HCEC 1CT (cell line): ENCODE measurements at regions not wholly inside any gene's neighbourhood (a gene's known extent, or its start where the extent isn't known, plus 50 kb on each side); places are given as distances from the start of the nearest gene placed in this dataset.
"Not testable (repeated sequence)": the region's sequence is repeated elsewhere in the genome, so short reads cannot be mapped to it uniquely, and the experiment has no call there.

Experiments used
- DNase-seq: peaks from one replicate; pipeline ENCODE4 v3.0.0-alpha.2; 2017

DNA sequence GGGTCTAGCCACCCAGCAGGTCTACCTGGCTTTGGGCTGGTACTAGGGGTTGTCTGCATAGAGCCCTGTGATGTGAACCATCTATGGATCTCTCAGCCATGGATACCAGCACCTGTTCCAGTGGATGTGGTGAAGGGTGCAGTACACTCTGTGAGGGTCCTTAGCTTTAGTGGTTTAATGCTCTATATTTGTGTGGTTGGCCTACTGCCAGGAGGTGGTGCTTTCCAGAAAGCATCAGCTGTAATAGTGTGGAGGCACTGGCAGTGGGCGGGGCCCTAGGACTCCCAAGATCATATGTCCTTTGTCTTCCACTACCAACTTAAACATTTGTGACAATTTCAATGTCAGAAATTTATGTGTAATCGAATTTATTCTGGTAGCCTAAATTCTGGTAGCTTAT lies 1065.1 kb downstream of the RPIA start:
- not testable (repeated sequence) for DNase-seq

DNA sequence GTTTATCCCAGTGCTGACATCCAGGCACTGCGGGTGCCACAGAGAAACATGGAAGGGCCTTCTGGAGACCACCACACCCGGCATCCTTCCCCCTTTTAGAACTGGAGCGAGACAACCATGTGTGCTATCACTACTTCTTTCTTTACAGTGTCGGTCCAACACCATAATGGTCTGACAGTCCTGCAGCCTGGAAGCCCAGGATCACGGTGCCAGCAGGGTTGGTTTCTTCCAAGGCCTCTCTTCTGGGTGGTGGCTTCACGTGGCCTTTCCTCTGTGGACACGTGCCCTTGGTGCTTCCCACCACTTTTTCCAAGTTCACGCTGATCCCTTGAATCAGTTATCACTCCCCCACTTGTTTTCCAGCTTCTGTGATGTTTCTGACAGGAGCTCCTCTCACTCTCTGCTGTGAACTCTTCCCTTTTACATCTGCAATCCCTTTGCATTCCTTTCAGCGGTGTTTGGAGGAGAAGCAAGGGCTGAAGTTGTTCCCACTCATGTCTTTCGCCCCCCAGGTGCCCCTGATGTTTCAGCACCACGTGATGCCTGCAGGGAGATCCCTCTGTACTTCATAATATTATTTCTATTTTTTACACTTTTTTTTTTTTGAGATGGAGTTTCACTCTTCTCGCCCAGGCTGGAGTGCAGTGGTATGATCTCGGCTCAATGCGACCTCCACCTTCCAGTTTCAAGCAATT lies 1067.0 kb downstream of the RPIA start:
- not testable (repeated sequence) for DNase-seq

DNA sequence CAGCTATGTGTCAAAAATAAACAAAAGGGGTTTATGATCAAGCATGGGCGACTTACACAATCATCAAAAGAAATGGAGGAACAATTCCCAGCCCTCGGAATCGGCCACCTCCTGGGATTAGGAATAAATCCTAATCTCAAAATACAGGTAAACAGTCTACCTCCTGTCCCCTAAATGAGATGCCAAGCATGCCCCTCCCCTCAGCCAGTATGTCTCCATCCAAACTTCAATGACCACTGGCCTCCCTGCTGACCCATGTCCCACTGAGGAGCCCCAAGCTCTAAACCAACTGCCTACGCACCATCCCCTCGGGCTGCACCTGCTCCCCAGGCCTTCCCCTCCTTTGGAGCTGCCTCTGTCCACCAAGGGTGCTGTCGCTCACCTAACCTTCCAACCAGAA lies 1069.3 kb downstream of the RPIA start:
- not testable (repeated sequence) for DNase-seq

DNA sequence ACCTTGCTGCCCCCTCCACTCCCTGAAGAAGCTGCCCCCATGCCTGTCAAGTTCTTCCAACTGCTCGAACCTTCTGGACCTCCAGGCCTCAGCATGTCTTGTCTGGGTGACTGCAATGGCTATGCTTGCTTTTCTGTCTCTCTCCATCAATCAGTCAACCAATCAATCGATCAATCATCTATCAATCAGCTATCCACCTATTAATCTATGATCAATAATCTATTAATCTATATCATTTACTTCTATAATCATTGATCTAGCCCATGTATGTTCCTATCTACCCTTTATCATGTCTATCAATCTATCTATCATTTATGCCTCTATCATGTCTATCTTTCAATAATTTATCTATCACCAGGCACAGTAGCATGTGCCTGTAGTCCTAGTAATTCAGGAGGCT lies 1069.7 kb downstream of the RPIA start:
- not testable (repeated sequence) for DNase-seq

DNA sequence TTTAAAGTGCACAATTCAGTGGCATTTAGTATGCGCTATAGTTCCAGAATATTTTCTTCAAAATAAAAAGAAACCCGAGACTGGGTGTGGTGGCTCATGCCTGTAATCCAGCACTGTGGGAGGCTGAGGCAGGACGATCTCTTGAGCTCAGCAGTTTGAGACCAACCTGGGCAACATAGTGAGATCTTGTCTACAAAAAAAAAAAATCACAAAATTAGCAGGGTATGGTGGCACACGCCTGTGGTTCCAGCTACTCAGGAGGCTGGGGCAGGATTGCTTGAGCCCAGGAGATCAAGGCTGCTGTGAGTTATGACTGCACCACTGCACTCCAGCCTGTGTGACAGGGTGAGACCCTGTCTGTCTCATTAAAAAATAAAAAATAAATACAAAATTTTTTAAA lies 1070.4 kb downstream of the RPIA start:
- DNase-seq = not testable (repeated sequence)

DNA sequence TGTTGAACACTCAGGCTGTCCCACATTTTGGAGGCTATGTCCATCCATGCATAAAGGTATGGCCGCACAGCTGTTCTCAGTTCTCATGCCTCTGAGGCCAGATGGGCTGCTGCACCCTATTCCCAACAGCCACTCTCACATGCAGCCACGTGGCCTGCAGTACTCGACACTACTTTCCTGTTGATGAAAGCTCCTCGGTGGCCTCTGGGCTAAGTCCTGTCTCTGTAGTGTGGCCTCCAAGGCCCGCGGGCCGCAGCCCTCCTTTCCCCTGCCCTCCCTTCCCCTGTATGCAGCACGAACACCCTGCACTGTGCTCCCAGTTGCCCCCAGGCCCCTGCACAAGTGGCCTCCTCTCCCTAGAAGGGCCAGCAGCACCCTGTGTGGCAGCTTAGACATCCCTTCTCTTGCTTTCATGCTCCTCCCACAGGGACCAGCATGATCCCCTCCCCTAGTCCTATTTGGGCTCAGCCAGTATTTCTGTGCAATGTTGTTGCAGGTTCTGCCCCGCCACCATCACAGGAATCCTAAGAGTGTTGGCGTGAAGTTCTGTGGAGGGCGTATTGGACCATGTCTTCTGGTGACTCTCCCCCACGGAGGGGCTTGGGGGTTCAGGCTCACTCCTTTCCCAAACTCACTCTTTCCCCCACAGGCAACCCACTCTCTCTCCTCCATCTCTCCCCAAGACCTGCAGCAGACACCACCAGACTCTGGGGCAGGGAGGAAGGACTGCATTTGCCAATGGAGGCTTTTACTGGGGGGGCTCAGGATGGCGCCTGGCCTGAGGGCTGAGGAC lies 1071.2 kb downstream of the RPIA start:
- DNase-seq = not testable (repeated sequence)

DNA sequence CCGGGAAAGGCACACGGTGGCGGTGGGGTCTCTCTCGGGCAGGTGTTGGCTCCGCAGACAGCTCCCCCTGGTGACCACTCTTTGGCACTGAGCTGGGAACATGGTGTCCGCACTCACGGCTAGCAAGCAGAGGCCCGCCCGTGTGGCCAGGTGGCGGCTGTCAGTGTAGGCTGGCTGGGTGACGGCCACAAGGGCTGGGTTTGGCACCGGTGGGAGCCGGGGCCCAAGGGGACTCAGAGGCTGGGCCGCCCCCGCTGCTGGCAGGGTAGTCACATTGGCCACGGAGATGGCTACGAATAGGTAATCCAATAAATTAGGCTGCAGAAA lies 1071.7 kb downstream of the RPIA start:
- no peak for DNase-seq

GRCh38 chr2:89763581-89764485 lies 1072.4 kb downstream of the RPIA start:
- no peak for DNase-seq

DNA sequence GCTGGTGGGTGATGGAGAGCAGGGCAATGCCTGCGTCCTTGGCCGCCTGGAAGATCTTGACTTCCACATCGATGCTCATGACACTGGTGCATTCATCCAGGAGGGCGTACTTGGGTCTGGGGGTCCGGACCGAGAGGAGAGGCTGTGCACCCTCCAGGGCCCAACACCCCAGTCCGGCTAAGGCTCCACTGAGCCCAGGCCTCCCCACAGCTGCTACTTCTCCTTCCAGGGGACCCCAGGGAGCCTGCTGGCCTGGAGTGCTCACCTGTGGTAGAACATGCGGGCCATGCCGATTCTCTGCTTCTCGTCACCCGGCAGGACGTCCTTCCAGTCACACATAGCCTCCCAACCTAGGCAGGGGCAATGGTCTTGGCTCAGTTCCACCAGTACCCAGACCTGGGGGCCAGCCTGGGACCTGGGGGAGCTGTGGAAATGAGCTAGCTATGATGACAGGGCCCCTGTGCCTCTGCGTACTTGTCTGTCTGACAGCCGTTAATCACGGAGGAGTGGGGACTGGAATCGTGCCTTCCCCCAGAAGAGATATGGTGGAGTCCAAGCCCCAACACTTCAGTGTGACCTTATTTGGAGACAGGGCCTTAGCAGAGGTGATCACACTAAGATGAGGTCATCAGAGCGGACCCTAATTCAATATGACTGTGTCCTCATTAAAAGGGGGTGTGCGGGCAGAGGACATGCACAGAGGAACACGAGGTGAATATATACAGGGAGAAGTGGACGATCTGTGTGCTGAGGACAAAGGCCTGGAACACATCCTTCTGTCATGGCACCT lies 1073.3 kb downstream of the RPIA start:
- DNase-seq = not testable (repeated sequence)

- not testable (repeated sequence) for DNase-seq
These were observed 1073.9 kb downstream of the RPIA start for GRCh38 chr2:89765361-89765718.

DNA sequence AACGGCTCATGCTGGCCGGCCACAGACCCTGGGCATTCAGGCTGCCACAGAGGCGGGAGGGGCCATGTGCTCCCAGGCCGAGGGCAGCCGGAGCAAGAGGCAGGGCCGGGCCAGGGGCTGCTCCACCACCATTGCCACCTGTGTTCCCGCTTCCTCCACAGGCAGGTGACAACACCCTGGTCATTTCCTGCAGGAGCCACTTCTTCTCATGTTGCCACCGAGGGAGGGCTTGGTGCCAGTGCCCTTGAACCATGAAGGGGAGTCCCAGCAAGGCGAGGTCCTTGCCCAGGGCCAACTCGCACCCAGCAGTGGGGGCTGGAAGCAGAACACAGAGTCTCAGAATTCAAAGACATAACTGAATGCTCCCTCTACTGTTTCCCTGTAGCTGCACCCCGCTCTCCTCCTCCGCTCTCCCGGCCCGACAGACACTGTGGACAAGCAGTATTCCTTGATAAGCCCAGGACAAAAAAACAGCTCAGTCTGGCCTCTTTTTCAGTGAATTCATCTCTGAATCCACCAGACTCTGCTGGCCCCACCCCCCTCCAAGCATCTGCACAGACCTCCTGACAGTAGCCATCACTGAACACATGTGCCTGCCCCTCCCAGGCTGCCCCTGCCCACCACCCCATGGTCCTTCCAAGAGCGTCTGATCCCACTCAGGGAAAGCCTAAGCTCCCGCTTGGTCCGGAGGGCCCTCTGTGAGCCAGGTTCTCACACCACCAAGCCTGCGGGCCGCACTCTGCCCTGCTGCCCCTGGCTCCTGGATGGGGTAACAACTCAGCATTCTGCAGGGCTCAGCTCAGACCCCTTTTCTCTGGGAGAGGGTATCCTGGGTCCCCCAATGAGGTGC lies 1074.9 kb downstream of the RPIA start:
- not testable (repeated sequence) for DNase-seq

DNA sequence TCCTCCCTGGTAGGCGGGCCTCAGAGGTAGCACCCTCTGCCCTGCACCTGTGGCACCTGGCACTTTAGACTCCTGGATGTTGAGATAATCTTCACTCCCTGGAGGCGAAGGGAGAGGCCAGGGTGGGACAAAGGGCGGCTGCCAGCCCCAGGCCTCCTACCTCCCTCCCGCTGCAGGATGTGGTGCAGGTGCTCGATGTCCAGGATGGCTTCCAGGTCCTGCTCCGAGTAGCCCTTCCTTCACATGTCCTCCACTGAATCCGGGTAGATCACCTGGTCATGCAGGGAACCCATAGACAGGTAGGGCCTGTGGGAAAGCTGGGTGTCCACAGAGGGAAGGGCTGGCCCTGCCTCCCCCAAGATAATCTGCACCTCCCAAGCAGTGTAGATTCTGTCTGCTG lies 1075.6 kb downstream of the RPIA start:
- not testable (repeated sequence) for DNase-seq

DNA sequence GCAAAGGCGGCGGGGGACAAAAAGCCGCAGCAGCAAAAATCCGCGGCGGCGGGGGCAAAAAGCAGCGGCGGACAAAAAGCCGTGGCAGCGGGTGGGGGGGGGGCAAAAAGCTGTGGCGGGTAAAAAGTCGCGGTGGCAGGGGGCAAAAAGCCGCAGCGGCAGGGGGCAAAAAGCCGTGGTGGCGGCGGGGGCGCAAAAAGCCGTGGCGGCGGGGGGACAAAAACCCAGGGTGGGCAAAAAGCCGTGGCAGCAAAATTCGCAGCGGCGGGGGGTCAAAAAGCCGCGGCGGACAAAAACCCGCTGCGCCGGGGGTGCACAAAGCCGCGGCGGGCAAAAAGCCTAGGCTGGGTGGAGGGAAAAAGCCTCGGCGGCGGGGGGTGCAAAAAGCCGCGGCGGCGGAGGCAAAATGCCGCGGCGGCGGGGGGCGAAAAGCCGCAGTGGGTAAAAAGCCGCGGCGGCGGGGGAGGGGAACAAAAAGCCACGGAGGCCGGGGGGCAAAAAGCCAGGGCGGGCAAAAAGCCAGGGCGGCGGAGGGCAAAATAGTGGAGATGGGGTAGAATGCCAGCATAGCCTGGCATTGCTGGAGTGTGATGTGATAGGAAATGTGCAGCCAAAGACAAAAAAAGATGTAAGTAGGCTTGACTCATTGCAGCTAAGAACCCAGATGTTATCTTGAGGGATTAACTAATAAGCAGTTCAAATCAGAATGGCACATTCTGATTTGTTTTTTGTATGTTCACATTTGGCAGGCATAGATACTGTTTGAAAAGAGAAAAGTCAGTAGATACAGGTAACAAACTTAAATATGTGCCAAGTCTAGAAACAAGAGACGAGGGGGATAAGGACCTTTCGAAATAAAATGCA lies 1076.3 kb downstream of the RPIA start:
- DNase-seq = no peak

GRCh38 chr2:89775885-89776284 lies 1084.4 kb downstream of the RPIA start:
- no peak for DNase-seq

DNA sequence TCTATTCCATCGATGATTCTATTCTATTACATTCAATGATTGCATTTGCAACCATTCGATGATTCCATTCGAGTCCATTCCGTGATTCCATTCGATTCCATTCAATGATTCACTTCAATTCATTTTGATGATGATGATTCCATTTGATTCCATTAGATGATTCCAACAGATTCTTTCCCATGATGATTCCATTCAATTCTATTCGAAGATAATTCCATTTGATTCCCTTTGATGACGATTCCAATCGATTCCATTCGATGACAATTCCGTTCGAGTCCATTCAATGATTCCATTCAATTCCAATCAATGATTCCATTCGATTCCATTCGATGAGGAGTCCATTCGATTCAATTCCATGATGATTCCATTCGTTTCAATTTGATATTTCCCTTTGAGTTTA lies 1088.8 kb downstream of the RPIA start:
- DNase-seq = no peak

DNA sequence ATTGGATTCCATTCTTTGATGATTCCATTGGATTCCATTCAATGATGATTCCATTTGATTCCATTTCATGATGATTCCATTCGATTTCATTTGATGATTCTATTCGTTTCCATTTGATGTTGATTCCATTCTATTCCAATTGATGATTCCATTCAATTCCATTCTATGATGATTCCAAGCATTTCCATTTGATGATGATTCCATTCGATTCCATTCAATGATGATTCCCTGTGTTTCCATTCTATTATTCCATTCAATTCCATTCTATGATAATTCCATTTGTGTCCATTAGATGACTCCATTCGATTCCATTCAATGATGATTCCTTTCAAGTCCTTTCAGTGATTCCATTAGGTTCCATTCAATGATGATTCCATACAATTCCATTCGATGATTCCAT lies 1090.5 kb downstream of the RPIA start:
- DNase-seq = no peak

DNA sequence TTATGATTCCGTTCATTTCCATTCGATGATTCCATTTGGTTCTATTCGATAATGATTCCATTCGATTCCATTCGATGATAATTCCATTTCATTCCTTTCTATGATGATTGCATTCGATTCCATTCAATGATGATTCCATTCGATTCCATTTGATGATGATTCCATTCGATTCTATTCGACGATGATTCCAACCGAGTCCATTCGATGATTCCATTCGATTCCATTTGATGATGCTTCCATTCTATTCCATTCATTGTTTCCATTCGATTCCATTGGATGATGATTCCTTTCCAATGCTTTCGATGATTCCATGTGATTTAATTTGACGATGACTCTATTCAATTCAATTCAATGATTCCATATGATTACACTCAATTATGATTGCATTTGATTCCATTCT lies 1093.5 kb downstream of the RPIA start:
- DNase-seq = no peak

GRCh38 chr2:89785528-89785927 lies 1094.1 kb downstream of the RPIA start:
- DNase-seq = not testable (repeated sequence)

GRCh38 chr2:89786642-89787041 lies 1095.2 kb downstream of the RPIA start:
- DNase-seq = not testable (repeated sequence)

DNA sequence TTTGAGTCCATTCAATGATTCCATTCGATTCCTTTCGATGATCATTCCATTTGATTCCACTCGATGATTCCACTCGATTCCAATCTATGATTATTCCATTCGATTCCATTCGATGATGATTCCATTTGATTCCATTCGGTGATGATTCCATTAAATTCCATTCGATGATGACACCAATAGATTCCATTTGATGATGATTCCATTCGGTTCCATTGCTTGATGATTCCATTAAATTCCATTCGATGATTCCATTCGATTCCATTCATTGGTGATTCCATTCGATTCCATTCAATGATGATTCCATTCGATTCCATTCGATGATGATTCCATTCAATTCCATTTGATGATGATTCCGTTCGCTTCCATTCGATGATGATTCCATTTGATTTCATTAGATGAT lies 1104.1 kb downstream of the RPIA start:
- DNase-seq = not testable (repeated sequence)
